Fibroblast of skin of right biceps (primary cell): ENCODE measurements at regions not wholly inside any gene's neighbourhood (a gene's known extent, or its start where the extent isn't known, plus 50 kb on each side); places are given as distances from the start of the nearest gene placed in this dataset.

Experiments used
- DNase-seq: peaks from one replicate; pipeline ENCODE4 v3.0.0-alpha.2; 2013

DNA sequence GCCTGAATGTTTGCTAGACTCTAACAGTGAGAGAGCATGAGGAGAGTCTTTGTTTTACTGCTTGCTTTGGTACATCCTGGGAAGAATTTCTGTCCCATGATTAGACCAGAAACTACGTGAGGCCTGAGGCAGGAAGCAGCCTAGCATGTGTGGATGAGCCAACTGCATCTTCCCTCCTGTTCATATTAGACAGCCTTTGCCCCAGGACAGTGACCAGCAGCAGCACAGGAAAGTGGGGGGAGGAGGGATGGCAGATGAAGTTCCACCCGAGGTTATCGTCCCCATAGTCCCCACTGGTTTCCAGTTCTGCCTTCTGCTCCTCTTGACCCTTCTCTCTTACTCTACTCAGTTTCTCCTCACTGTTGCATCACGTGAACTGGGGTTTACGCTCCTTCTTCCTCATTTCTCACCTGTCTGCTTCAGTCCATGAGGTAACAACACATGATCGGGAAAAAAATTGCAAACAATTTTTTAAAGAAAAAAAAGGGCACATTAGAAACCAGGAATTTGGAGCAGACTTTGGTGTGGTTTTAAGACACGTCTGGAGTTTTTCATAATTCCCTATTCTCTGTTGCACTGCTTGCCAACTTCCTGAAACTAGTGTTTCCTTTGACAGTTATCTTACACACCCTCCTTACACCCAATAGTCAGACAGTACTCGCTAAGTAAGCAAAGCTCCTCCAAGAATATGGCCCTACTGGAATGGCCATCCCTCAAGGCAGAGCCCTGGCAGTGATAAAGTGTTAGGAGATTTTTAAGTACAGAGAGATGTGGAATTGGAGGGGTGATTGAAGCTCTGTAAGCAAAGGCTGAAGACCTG lies 84.1 kb downstream of the SNX18 start:
- DNase-seq, result no peak
